Dendritic cell treated with granulocyte-macrophage colony-stimulating factor and Interleukin-4, amounts not matched to agents 40 ng/mL and 50 ng/mL, for 4 days (primary cell): ENCODE measurements at regions not wholly inside any gene's neighbourhood (a gene's known extent, or its start where the extent isn't known, plus 50 kb on each side); places are given as distances from the start of the nearest gene placed in this dataset.
"Not testable (repeated sequence)": the region's sequence is repeated elsewhere in the genome, so short reads cannot be mapped to it uniquely, and the experiment has no call there.

Experiments used
- H3K27ac Mint-ChIP-seq: one replicate; pipeline ENCODE4 v1.8.0; 2022; ENCODE audit warnings: mild to moderate bottlenecking, mixed read lengths
- H3K27me3 Mint-ChIP-seq: one replicate; pipeline ENCODE4 v1.8.0; 2022; ENCODE audit warnings: mild to moderate bottlenecking, mixed read lengths
- H3K36me3 Mint-ChIP-seq: one replicate; pipeline ENCODE4 v1.8.0; 2022; ENCODE audit warnings: low read depth, mixed read lengths
- H3K4me1 Mint-ChIP-seq: one replicate; pipeline ENCODE4 v1.8.0; 2022; ENCODE audit warnings: low read depth, mixed read lengths
- H3K4me3 Mint-ChIP-seq: one replicate; pipeline ENCODE4 v1.8.0; 2022; ENCODE audit warnings: mild to moderate bottlenecking, moderate library complexity, mixed read lengths
- H3K9me3 Mint-ChIP-seq: one replicate; pipeline ENCODE4 v1.8.0; 2022; ENCODE audit warnings: mixed read lengths
- intact Hi-C: fragments of 100-400 bp; cut with micrococcal nuclease; formaldehyde crosslinking; loops from one replicate; pipeline ENCODE4 v1.15.0; 2022

- Mint-ChIP-seq H3K9me3 (no peaks in the 10 kb centered on the region), H3K4me1 (no peaks in the 10 kb centered on the region), H3K27me3 (no peaks in the 10 kb centered on the region), H3K36me3 (no peaks in the 10 kb centered on the region), H3K4me3 (no peak overlapping the region), H3K27ac (no peak overlapping the region)
- intact Hi-C loops, result no loop called here
These were observed 141.5 kb downstream of the AKAP11 start for GRCh38 chr13:42413484-42413815.

GRCh38 chr13:42417626-42418025 lies 145.7 kb downstream of the AKAP11 start:
- no peaks in the 10 kb centered on the region for H3K9me3 Mint-ChIP-seq
- no peaks in the 10 kb centered on the region for H3K27me3 Mint-ChIP-seq
- H3K36me3 Mint-ChIP-seq, result no peaks in the 10 kb centered on the region
- intact Hi-C loops, result no loop called here
- H3K4me3 Mint-ChIP-seq, result no peak overlapping the region
- no peak overlapping the region for H3K27ac Mint-ChIP-seq
- H3K4me1 Mint-ChIP-seq, result no peaks in the 10 kb centered on the region

GRCh38 chr13:42418184-42418583 lies 146.2 kb downstream of the AKAP11 start:
- intact Hi-C loops, result no loop called here
- H3K4me1 Mint-ChIP-seq, result no peaks in the 10 kb centered on the region
- H3K36me3 Mint-ChIP-seq, result no peaks in the 10 kb centered on the region
- H3K4me3 Mint-ChIP-seq, result no peak overlapping the region
- no peaks in the 10 kb centered on the region for H3K27me3 Mint-ChIP-seq
- peaks cover 3% of the 10 kb centered on the region for H3K9me3 Mint-ChIP-seq
- no peak overlapping the region for H3K27ac Mint-ChIP-seq

GRCh38 chr13:42420304-42420703 lies 148.4 kb downstream of the AKAP11 start:
- no peak overlapping the region for H3K27ac Mint-ChIP-seq
- no peaks in the 10 kb centered on the region for H3K27me3 Mint-ChIP-seq
- H3K36me3 Mint-ChIP-seq, result no peaks in the 10 kb centered on the region
- no peak overlapping the region for H3K4me3 Mint-ChIP-seq
- peaks cover 20% of the 10 kb centered on the region for H3K9me3 Mint-ChIP-seq
- no peaks in the 10 kb centered on the region for H3K4me1 Mint-ChIP-seq
- intact Hi-C loops, result no loop called here

- no peaks in the 10 kb centered on the region for H3K4me1 Mint-ChIP-seq
- intact Hi-C loops, result no loop called here
- H3K4me3 Mint-ChIP-seq, result no peak overlapping the region
- no peaks in the 10 kb centered on the region for H3K36me3 Mint-ChIP-seq
- peaks cover 20% of the 10 kb centered on the region for H3K9me3 Mint-ChIP-seq
- H3K27me3 Mint-ChIP-seq, result no peaks in the 10 kb centered on the region
- H3K27ac Mint-ChIP-seq, result no peak overlapping the region
These were observed 150.7 kb downstream of the AKAP11 start for GRCh38 chr13:42422681-42423080.

GRCh38 chr13:42424182-42424581 lies 149.8 kb upstream of the TNFSF11 start:
- peaks cover 20% of the 10 kb centered on the region for H3K9me3 Mint-ChIP-seq
- no peaks in the 10 kb centered on the region for H3K36me3 Mint-ChIP-seq
- no peaks in the 10 kb centered on the region for H3K27me3 Mint-ChIP-seq
- no peak overlapping the region for H3K27ac Mint-ChIP-seq
- H3K4me1 Mint-ChIP-seq, result no peaks in the 10 kb centered on the region
- intact Hi-C loops, result no loop called here
- no peak overlapping the region for H3K4me3 Mint-ChIP-seq

- intact Hi-C loops, result no loop called here
- H3K36me3 Mint-ChIP-seq, result no peaks in the 10 kb centered on the region
- no peaks in the 10 kb centered on the region for H3K4me1 Mint-ChIP-seq
- no peaks in the 10 kb centered on the region for H3K27me3 Mint-ChIP-seq
- H3K27ac Mint-ChIP-seq, result no peak overlapping the region
- no peak overlapping the region for H3K4me3 Mint-ChIP-seq
- peaks cover 44% of the 10 kb centered on the region for H3K9me3 Mint-ChIP-seq
These were observed 128.6 kb upstream of the TNFSF11 start for GRCh38 chr13:42445354-42445753.

- H3K4me1 Mint-ChIP-seq, H3K4me3 Mint-ChIP-seq, H3K36me3 Mint-ChIP-seq, H3K27me3 Mint-ChIP-seq, H3K27ac Mint-ChIP-seq, intact Hi-C loops: not testable (repeated sequence)
- H3K9me3 Mint-ChIP-seq, result peaks cover 44% of the 10 kb centered on the region
These were observed 127.4 kb upstream of the TNFSF11 start for GRCh38 chr13:42446597-42446996.

GRCh38 chr13:42453091-42453645 lies 120.8 kb upstream of the TNFSF11 start:
- no peaks in the 10 kb centered on the region for H3K36me3 Mint-ChIP-seq
- H3K4me3 Mint-ChIP-seq, result no peak overlapping the region
- no peak overlapping the region for H3K27ac Mint-ChIP-seq
- no peaks in the 10 kb centered on the region for H3K4me1 Mint-ChIP-seq
- peaks cover 4% of the 10 kb centered on the region for H3K9me3 Mint-ChIP-seq
- intact Hi-C loops, result no loop called here
- no peaks in the 10 kb centered on the region for H3K27me3 Mint-ChIP-seq

- Mint-ChIP-seq H3K9me3 (no peaks in the 10 kb centered on the region), H3K36me3 (no peaks in the 10 kb centered on the region), H3K4me3 (no peak overlapping the region), H3K27ac (no peak overlapping the region), H3K27me3 (no peaks in the 10 kb centered on the region), H3K4me1 (no peaks in the 10 kb centered on the region)
- intact Hi-C loops, result no loop called here
These were observed 119.2 kb upstream of the TNFSF11 start for GRCh38 chr13:42454749-42455148.

- H3K27me3 Mint-ChIP-seq, result no peaks in the 10 kb centered on the region
- intact Hi-C loops, result no loop called here
- H3K4me3 Mint-ChIP-seq, result no peak overlapping the region
- H3K4me1 Mint-ChIP-seq, result no peaks in the 10 kb centered on the region
- H3K36me3 Mint-ChIP-seq, result no peaks in the 10 kb centered on the region
- peaks cover 12% of the 10 kb centered on the region for H3K9me3 Mint-ChIP-seq
- H3K27ac Mint-ChIP-seq, result no peak overlapping the region
These were observed 115.8 kb upstream of the TNFSF11 start for GRCh38 chr13:42458193-42458592.

- no peaks in the 10 kb centered on the region for H3K36me3 Mint-ChIP-seq
- intact Hi-C loops, result no loop called here
- H3K9me3 Mint-ChIP-seq, result peaks cover 22% of the 10 kb centered on the region
- H3K4me1 Mint-ChIP-seq, result no peaks in the 10 kb centered on the region
- H3K4me3 Mint-ChIP-seq, result no peak overlapping the region
- no peaks in the 10 kb centered on the region for H3K27me3 Mint-ChIP-seq
- H3K27ac Mint-ChIP-seq, result no peak overlapping the region
These were observed 107.8 kb upstream of the TNFSF11 start for GRCh38 chr13:42466123-42466522.

- H3K9me3 Mint-ChIP-seq, result peaks cover 22% of the 10 kb centered on the region
- H3K27ac Mint-ChIP-seq, result no peak overlapping the region
These were observed 107.3 kb upstream of the TNFSF11 start for GRCh38 chr13:42466609-42467008.

GRCh38 chr13:42474954-42475353 lies 99.0 kb upstream of the TNFSF11 start:
- Mint-ChIP-seq H3K4me1 (no peaks in the 10 kb centered on the region), H3K27me3 (no peaks in the 10 kb centered on the region), H3K9me3 (no peaks in the 10 kb centered on the region), H3K4me3 (no peak overlapping the region), H3K27ac (no peak overlapping the region), H3K36me3 (no peaks in the 10 kb centered on the region)
- intact Hi-C loops, result no loop called here

More at GRCh38 chr13:42466609-42467008, 107.3 kb upstream of the TNFSF11 start:
- Mint-ChIP-seq H3K36me3 (no peaks in the 10 kb centered on the region), H3K4me3 (no peak overlapping the region), H3K27me3 (no peaks in the 10 kb centered on the region), H3K4me1 (no peaks in the 10 kb centered on the region)
- intact Hi-C loops, result no loop called here

GRCh38 chr13:42477596-42478190 lies 96.3 kb upstream of the TNFSF11 start:
- no peak overlapping the region for H3K27ac Mint-ChIP-seq
- intact Hi-C loops, result no loop called here

More at GRCh38 chr13:42477596-42478190, 96.3 kb upstream of the TNFSF11 start:
- Mint-ChIP-seq H3K4me1 (no peaks in the 10 kb centered on the region), H3K9me3 (no peaks in the 10 kb centered on the region), H3K36me3 (no peaks in the 10 kb centered on the region), H3K4me3 (no peak overlapping the region), H3K27me3 (no peaks in the 10 kb centered on the region)
